Choroid plexus epithelial cell (primary cell): ENCODE measurements at regions not wholly inside any gene's neighbourhood (a gene's known extent, or its start where the extent isn't known, plus 50 kb on each side); places are given as distances from the start of the nearest gene placed in this dataset.
"Not testable (repeated sequence)": the region's sequence is repeated elsewhere in the genome, so short reads cannot be mapped to it uniquely, and the experiment has no call there.

ENCODE experiments used
- DNase-seq: peaks from one replicate; pipeline ENCODE4 v3.0.0-alpha.2; 2010; ENCODE audit warnings: low read depth
- H3K4me3 ChIP-seq: 2 replicates; pipeline ENCODE4 v1.5.1; 2011; ENCODE audit warnings: low read depth, mild to moderate bottlenecking, control low read depth, low read length, moderate library complexity
- CTCF ChIP-seq: conservative IDR thresholded peaks from 2 replicates; pipeline ENCODE4 v1.5.1; 2011; ENCODE audit warnings: low read depth, mild to moderate bottlenecking, control low read depth, inconsistent platforms, low read length, moderate library complexity

- no peak for TF ChIP-seq CTCF
- no peak overlapping the region for H3K4me3 ChIP-seq
- DNase-seq, result no peak
Observed at GRCh38 chr4:149057594-149057993, 615.4 kb upstream of the NR3C2 start.

- no peak overlapping the region for H3K4me3 ChIP-seq
- no peak for TF ChIP-seq CTCF
- DNase-seq, result no peak
Observed at GRCh38 chr4:149056615-149057014, 614.4 kb upstream of the NR3C2 start.

DNA sequence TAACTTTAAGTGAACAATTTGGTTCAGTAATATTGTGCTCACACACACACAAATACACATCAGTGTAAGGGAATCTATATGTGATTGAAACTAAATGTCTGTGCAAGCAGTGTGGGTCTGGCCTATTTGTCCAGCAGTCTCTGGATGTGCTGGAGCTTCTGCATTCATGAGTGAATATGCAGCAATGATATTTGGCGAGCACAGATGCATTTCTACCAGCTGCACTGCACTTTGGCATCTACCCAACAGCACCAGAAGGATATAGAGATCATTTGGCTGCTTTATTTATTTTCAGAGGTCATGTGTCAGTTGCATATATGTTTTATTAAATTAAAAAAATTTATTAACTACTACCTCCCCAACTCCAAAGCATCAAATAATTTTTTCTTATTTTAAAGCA lies 613.4 kb upstream of the NR3C2 start:
- no peak overlapping the region for H3K4me3 ChIP-seq
- DNase-seq, result no peak
- no peak for TF ChIP-seq CTCF

DNA sequence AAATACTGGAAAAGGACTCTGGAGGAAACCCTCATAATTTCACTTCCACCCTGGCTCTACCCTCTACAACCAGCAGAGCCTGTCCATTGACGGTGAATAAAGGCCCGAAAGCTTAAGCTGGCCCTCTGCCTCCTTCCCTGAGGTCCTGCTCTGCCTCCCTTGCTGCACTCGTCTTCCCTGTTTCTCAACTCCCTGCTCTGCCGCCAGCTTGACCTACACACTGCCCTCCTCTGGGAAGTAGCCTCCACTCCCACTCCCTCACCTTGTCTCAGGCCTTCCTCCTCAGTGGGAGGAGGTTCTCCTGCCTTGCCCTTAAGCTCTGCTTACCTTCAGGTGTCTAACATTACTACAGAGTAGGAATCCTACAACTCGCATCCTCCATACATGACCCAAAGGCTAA lies 608.6 kb upstream of the NR3C2 start:
- no peak overlapping the region for H3K4me3 ChIP-seq
- no peak for TF ChIP-seq CTCF
- DNase-seq, result no peak

DNA sequence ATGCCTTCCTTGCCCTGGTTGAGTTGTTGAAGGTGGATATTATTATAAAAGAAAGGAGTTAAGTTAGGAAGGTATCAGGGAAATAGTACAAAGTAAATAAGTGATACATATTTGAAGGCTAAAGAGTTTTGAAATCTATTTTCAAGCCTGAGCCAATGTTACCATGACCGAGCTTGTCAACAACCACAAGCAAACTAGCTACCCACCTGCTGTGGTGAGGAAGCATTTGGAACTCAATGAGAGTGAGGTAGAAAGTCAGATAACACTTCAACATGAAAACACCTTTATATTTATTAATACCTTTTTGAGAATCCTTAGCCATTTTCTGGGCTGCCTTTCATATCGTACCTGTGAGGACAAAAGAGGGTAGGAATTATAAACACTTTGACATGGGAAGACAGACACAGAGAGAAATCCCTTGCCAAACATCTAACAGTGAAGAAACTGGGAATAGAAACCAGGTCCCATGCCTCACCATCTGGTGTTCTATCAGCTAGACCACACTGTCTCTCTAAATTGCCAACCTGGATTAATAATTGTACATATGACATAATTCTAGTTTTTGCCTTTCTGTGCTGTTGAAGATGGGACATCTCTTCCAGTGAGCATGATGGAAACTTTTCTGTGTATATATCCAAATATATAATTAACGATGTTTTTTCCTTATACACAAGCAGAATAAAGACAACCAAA lies 606.4 kb upstream of the NR3C2 start:
- no peak for TF ChIP-seq CTCF
- no peak for DNase-seq
- H3K4me3 ChIP-seq, result no peak overlapping the region

DNA sequence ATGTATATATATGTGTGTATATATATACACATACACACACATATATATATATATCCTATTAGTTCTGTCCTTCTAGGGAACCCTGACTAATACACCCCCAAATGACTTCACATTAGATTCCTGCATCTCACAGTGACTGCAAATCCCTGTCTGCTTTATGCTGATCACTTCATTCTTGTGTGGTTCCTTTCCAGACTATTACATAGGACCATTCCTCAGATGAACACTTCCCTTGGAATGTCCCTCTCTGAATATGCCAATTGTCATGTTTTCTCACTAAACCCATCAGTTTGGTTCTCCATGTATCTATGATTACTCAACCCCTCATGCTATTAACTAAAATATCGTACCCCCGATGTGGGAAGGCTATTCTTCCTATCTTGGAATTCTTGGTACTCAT lies 605.2 kb upstream of the NR3C2 start:
- DNase-seq, result no peak
- no peak overlapping the region for H3K4me3 ChIP-seq
- TF ChIP-seq CTCF, result no peak

- DNase-seq, result no peak
Observed at GRCh38 chr4:149045731-149046130, 603.5 kb upstream of the NR3C2 start.

DNA sequence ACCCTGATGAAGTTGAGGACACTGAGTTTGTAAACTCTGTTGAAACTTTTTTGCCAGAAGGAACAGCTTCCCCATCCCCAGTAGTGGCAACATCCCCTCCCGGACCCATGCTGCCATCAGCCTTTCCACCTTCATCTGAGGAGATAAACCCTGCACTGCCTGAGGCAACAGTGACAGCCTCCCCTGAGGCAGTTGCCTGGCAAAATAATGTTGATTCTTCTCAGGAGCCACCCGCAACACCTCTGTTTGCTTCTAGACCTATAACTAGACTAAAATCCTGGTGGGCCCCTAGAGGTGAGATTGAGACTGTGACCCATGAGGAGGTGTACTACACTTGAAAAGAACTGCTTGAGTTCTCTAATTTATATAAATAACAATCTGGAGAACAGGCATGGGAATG lies 597.6 kb upstream of the NR3C2 start:
- not testable (repeated sequence) for H3K4me3 ChIP-seq, DNase-seq

More at GRCh38 chr4:149045731-149046130, 603.5 kb upstream of the NR3C2 start:
- TF ChIP-seq CTCF, result no peak
- no peak overlapping the region for H3K4me3 ChIP-seq
